HG02870 (cell line): ENCODE measurements at regions not wholly inside any gene's neighbourhood (a gene's known extent, or its start where the extent isn't known, plus 50 kb on each side); places are given as distances from the start of the nearest gene placed in this dataset.
"Not testable (repeated sequence)": the region's sequence is repeated elsewhere in the genome, so short reads cannot be mapped to it uniquely, and the experiment has no call there.

ENCODE experiments used
- ATAC-seq: cut with Tn5 transposase; IDR thresholded peaks from one replicate; pipeline ENCODE4 v1.9.1; 2021; ENCODE audit warnings: mild to moderate bottlenecking, moderate library complexity; ENCODE audit not compliant: unreplicated experiment

DNA sequence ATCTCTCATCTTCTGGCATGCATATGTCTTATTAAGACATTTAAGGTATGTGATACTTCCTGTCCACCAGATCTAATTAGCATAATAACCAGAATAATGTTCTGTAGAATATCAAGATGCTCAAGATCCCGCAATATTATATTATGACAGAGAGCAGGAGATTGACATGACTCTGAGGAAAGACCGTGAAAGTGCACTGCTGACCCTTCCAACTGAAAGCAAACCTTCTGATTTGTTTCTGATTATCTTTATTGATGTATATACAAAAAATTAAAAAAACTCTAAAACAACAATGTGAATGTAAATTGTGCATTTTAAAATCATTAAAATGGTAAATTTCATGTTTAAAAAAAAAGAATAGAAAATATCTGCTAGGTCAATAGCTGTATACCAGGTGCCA lies 184.4 kb upstream of the TMEM45B start:
- ATAC-seq = no peak

DNA sequence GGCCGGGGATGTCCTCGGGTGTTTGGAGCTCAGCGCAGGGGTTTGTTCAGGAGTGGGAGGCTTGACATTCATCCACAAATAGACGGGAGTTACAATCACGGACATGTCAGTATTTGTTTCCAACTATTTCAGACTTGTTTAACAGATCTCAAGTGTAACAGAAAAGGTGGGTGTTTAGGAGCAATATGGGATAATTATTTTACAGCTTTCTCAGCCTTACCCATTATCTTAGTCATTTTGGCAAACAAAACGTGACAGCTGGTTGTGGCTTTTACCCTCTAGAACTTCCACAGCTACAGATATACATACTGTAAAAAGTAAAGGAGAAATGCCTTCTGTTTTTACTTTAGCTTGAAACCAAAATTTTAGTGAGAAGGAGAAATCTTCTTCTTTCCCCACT lies 178.7 kb upstream of the TMEM45B start:
- ATAC-seq = no peak

DNA sequence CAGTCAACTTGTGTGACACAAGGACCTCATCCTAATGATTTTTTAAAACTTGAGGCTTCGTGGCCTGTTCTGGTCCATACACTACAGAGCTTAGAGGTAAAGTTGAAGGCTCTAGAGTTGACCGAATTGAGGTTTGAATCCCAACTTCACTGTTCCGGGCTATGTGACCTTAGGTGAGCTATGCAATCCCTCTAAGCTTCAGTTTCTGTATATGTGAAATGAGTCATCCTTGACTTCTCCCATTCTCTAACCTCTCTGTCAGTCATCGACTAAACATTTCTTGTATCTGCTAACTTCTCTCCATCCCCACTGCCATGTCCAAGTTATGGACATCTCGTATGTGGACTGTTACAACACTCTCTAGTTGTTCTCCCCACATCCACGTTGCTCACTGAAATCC lies 178.2 kb upstream of the TMEM45B start:
- ATAC-seq = no peak

DNA sequence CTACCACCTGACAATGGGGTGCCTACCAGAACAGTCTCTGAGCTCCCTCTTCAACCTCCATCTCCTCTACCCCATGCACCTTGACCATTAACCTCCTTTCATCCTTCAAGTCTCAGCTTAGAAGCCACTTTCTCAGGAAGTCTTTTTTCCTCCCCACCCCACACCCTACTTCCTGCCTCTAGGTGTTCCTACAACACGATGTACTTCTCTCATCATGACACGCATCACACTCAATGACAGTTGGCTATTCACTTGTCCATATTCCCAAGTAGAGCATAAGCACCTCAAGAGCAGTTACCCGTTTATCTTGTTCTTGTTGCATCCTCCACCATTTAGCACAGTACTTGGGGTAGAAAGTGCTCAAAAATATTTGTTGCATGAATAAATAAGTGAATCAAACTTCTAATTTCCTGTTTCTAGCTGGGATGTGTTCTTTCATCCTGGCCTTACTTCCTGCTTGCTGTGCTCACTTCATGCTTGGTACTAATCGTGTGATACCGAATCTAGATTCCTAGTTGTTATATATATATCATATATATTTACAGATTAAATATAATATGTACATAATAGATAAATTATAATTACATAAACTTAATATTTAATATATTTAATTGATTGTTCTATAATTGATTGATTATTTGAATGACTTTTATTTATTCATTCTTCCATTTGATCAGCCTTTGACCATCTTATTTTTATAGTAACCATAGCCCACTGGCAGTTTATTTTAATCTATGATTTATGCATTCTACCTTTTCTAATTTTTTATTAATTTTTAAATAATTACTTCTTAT lies 177.5 kb upstream of the TMEM45B start:
- no peak for ATAC-seq

DNA sequence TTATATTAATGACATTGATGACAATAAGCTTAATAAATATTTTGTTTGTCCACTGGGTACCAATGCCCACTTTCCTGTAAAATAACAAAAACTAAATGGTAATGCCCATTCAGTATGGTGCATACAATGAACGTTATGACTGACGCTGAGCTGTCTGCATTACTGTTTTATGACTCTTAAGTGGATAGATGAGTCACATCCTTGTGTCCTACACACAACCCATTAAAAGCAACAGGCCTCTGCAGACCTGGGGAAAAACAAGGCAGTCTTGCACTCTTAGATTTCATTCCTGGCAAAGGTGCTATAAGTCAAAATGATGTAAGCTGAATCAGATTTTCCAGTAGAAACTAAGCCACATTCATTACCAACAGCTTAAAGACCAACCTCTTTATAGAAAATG lies 176.3 kb upstream of the TMEM45B start:
- ATAC-seq = no peak

DNA sequence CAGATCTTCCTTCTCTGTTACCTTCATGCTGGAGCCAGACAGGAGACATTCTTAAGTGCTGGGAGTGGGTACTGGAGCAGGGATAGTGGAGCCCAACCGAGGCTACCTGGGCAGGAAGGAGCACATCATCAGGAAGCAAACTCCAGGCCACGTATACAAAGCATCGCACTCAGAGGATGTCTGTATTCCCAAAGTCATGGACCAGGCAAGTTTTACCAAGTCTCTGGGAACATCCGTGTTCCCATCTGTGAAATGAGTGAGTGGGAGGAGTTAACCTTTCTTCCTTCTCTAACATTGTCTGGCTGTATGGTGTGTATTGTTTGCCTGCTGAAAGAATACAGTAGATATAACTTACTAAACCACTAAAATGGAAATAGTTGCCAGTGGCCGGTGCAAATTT lies 175.0 kb upstream of the TMEM45B start:
- no peak for ATAC-seq

DNA sequence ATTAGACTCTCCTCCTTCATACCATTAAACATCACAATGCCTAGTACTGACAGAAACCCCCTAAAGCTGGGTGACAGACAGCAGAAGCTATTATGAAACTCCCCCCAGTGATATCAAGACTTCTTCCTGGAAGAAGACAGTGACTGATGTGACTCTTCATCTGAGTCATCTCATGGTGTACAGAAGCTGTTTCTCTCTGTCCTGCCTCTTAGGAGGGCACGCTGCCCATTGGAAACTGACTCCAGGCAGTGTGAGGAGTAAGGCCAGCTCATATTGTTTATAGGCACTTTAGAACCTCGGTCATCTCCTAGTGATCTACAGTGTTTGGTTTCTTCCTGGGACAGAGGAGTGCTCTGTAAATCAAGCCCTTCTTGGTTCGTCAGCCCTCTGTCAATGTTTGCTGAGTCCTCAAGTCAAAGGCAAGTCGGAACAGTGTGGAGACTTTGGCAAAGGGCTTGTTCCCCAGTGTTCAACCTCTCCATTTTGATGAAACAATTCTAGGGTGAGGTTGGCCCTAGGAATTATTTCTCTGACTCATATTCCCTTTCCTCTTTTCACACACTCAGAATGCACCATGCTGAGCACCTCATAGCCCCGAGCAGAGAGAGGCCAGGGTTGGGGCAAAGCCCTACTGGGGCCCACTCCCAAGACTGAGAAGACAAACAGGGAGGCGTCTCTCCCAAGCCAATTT lies 172.5 kb upstream of the TMEM45B start:
- no peak for ATAC-seq

DNA sequence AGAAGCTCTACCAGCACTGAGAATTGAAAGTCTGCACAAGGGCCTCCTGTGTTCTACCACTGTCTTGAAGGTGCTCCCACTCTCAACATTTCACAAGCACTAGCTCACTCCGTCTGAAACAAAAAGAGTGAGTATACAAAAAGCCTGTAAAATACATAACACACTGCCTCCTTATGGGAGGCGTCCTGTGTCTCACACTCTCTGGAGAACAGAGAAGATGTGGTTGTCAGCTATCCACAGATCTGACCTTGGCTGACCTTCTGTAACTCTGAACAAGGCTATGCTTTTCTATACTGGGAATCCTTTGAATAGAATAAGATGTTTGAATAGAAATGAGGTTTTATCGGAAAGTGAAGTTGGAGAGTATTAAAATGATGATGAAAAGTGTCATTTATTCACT lies 171.3 kb upstream of the TMEM45B start:
- ATAC-seq = no peak

DNA sequence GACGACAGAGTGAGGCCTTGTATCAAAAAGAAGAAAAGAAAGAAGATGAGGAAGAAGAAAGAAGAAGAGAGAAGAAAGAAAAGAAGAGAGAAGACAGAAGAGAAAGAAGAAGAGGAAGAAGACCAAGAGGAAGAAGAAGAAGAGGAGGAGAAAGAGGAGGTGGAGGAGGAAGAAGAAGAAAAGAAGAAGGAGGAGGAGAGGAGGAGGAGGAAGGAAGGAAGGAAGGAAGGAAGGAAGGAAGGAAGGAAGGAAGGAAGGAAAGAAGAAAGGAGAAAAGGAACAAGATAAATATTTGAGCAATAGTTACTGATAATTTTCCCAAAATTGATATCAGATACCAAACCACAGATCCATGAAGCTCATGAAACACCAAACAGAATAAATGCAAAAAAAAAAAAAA lies 169.7 kb upstream of the TMEM45B start:
- ATAC-seq = no peak

DNA sequence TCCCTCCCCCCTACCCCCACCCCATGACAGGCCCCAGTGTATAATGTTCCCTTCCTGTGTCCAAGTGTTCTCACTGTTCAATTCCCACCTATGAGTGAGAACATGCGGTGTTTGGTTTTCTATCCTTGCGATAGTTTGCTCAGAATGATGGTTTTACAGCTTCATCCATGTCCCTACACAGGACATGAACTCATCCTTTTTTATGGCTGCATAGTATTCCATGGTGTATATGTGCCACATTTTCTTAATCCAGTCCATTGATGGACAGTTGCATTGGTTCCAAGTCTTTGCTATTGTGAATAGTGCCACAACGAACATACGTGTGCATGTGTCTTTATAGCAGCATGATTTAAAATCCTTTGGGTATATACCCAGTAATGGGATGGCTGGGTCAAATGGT lies 165.6 kb upstream of the TMEM45B start:
- ATAC-seq = not testable (repeated sequence)

DNA sequence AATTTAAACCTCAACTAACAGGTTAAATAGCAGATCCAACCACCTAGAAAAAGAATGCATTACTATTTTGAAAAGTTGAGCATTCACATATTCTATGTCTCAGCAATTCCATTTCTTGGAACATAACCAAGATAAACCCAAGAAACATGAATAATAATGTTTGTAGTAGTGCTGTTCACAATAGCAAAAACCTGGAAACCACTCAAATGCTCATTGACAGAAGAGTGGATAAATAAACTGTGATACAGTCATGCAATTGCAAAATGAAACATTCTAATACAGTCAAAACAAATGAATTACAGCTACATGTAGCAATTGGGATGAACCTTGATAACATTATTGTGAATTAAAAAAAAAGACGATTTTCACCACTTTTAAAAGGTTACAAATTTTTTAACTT lies 162.8 kb upstream of the TMEM45B start:
- ATAC-seq = no peak

DNA sequence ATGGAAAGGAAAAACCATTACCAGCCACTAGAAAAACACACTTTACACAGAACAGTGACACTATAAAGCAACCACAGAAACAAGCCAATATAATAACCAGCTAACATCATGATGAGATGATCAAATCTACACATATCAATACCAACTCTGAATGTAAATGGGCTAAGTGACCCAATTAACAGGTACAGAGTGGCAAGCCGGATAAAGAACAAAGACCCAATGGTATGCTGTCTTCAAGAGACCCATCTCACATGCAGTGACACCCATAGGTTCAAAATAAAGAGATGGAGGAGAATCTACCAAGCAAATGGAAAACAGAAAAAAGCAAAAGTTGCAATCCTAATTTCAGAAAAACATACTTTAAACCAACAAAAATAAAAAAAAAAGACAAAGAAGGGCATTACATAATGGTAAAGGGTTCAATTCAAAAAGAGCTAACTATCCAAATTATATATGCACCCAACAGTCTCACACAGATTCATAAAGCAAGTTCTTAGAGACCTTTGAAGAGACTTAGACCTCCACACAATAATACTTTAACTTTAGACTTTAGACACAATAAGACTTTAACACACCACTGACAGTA lies 160.3 kb upstream of the TMEM45B start:
- ATAC-seq = no peak

DNA sequence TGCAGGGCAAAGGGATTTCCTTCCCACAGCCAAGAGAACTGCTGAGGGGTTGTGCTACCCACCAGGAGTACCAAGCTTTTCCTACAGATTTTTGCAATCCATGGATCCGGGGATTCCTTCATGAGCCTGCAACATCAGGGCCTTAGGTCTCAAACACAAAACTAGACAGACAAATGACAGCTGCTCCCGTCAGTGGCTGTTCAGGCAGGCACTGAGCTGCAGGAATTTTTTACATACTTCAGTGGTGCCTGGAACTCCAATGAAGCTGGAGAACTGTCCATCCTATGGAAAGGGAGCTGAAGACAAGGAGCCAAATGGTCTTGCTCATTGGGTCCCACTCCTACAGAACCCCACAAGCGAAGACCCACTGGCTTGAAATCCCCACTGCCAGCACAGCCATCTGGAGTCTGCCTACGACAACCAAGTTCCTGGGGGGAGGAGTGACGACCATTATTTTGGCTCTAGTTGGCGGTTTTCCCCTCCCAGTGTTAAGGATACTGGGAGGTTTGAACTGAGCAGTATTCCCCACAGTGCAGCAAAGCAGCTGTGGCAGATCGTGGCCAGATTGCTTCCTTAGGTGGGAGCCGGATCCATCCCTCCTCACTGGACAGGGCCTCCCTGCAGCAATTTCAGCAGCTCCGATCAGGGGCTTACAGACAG lies 157.7 kb upstream of the TMEM45B start:
- no peak for ATAC-seq

DNA sequence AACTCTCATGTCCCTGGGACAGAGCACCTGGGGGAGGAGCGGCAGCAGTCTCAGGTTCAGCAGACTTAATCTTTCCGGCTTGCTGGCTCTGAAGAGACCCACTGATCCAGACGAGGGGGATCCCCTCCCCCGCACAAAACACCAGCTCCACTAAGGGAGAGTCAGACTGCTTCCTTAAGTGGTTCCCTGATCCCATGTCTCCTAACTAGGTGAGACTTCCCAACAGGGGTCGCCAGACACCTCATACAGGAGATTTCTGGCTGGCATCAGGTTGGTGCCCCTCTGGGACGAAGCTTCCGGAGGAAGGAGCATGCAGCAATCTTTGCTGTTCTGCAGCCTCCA lies 157.2 kb upstream of the TMEM45B start:
- no peak for ATAC-seq

DNA sequence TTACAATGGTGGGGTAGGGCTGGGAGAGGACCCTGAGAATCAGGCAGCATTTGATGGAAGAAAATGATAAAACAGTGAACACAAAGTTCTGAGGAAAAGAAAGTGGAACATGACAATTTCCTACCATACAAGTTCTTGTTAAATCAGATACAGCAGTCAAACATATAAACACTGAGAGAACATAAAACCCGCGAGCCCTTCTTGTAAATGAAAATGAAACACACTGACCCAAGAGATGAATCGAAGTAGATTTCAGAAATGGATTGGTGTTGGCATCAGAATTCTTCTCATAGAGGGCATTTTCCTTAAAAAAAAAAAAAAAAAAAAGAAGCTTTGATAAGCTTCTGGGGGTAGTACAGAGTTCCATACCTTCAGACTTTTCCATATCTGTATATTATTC lies 134.7 kb upstream of the TMEM45B start:
- ATAC-seq = no peak

DNA sequence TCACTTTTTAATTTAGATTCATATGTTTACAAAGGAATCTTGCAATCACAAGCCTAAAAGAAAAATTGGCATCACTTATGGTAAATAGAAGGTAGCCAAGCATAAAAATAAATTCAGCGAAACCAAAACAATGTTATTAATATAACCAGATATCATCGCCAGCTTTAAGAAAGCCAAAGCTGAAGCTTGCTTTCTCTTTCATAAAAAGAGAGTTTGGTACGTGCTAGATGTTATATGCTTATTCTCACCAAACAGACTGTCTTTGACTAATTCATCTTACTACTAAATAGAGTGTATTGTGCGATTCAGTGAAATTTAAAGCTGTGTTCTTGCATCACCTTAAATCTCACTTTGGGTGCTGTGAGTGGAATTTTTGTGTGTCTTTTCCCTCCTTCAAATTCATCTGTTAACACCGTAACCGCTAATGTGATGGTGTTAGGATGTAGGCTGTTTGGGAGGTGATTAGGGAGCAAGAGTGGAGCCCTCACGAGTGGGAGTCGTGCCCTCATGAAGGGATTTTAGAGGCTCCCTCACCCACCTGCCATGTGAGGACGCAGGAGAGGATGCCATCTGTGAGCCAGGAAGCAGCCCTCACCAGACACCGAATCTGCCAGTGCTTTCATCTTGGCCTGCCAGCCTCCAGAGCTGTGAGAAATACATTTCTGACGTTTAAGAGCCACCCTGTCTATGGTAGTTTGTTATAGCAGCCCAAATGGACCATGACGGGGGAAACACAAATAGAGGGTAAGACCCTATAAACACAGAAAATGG lies 134.1 kb upstream of the TMEM45B start:
- no peak for ATAC-seq

DNA sequence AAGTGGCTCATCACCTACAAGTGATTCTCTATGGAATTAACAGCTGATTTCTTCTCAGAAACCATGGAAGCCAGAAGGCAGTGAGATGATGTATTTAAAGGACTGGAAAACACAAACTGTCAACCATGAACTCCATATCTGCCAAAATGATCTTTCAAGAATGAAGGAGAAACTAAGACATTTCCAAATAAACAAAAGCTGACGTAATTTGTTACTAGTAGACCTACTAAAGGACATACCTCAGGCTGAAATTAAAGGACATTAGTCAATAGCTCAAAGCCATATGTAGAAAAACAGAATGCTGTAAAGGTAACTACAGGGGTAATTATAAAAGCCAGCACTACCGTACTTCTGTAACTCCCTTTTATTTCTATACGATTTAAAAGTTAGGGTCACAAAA lies 129.4 kb upstream of the TMEM45B start:
- no peak for ATAC-seq

DNA sequence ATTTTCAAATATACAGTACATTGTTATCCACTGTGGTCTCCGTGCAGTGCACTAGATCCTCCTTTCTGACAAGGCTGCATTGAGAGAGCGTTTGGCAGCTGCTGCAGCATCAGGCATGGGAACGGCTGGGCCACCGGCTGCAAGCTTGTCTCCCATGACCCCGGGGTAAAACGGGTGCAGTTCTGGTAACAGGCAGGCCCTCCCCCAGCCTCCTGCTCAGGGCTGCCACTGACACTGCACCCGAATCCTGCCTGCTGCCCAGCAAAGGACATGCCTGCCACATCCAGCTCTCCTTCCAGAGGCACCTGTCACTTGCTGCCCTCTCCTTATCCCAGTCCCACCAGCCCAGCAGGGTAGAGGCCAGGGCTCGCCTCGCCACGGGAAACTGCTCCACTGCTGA lies 124.5 kb upstream of the TMEM45B start:
- ATAC-seq = no peak

DNA sequence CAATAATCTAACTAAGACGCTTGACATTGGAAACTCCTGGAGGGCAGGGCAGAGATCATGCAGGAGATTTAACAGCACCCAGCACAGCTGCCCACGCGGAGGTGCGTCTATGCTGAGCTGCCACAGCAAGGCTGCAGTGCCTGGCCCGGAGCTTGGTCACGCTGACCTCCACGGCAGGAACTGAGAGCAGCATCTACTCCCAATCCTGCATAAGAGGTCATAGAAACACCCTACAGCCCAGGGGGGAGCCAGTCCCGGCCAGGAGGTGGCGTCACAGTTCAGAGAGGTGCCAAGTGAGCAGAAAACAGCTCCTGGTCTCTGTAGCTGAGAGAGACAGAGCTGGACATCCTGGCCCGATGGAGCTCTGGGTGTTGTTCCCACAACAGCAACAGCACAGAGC lies 121.1 kb upstream of the TMEM45B start:
- no peak for ATAC-seq

DNA sequence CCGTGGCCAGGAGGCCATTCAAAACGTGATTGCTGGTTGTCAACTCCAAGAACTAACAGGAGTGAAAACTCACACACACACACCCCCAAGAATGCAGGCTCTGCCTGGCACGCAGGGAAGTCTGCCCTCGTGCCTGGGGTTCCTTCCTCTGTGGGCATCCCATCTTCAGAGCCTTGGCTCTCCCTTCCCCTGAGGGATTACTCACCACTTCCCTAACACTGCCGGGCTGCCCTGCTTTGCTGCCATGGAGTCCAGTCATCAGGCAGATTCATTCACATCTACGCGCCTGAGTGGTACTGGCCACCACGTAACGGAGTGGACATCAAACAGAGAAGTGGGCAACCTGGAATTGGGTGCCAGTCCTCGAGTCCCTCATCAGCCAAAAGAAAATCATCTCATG lies 120.7 kb upstream of the TMEM45B start:
- ATAC-seq = no peak
